SW 1271 (cell line): ENCODE measurements at regions not wholly inside any gene's neighbourhood (a gene's known extent, or its start where the extent isn't known, plus 50 kb on each side); places are given as distances from the start of the nearest gene placed in this dataset.

Source experiments
- DNase-seq, 2 experiments: peaks; one replicate each; lab custom pipeline; 2025; lab: John Stamatoyannopoulos, UW

- DNase-seq: no peak
Observed at GRCh38 chr5:124463851-124464250, 282.6 kb downstream of the ZNF608 start.

DNA sequence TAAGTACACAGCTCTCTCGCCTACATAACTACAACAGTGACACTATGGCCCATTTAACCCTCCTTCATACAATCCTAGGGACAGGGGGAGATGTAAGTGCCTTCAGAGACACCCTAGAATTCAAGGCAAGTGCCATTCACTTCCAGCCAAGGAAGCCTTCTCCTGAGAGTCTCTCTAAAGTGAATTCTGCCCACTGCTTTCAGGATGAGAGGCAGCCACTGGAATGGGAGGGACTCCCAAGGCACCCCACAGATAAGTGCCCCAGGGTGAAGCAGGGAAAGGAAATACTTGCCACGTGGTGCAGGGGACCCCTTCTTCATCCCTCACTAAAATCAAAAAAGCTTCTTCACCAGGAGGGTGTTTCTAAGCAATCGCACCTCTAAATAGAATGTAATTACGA lies 283.7 kb downstream of the ZNF608 start:
- no peak for DNase-seq

DNA sequence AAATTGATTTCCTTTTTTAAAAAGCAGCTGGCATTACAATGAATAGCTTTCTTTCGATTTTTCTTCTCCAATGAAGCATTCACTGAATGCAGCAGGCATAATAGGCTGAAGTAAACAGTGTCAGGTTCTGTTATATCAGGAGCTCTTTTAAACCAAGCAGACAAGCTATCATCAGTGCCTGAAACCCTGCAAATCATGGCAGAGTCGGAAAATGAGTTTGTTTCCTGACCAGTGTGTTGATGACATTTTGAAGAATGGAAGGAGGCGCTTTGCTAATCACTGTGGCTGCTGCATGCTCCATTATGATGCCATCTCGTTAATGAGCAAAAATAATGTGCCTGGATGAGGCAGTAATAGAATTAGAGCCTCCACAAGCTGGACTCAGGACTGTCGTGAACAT lies 284.5 kb downstream of the ZNF608 start:
- no peak for DNase-seq

GRCh38 chr5:124461157-124461556 lies 285.3 kb downstream of the ZNF608 start:
- DNase-seq: no peak

DNA sequence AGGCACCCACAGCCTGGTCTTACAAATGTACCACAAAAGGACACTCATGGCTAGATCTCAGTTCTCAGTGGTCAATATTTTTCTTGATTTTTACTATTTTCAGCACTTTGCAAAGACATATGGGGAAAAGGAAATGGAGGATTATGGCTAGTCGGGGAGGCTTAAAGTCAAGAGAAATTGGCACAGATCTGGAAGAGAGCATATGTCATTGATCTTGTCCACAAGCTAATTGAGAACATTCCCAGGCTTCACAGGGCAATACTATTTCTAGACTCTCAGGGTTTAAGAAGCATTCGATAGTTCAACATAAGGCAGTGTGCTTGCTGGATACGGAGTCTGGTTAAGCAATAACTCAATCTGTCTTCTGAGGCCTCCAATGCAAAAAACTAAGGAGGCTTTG lies 285.8 kb downstream of the ZNF608 start:
- no peak for DNase-seq

- no peak for DNase-seq
Observed at GRCh38 chr5:124459984-124460383, 286.5 kb downstream of the ZNF608 start.

- DNase-seq: no peak
Observed at GRCh38 chr5:124457901-124458300, 288.5 kb downstream of the ZNF608 start.

GRCh38 chr5:124457101-124457500 lies 289.3 kb downstream of the ZNF608 start:
- DNase-seq: no peak

GRCh38 chr5:124456249-124456648 lies 290.2 kb downstream of the ZNF608 start:
- DNase-seq: no peak

GRCh38 chr5:124454081-124454480 lies 292.4 kb downstream of the ZNF608 start:
- DNase-seq: no peak

GRCh38 chr5:124453221-124454051 lies 293.0 kb downstream of the ZNF608 start:
- no peak for DNase-seq

GRCh38 chr5:124452412-124452811 lies 294.0 kb downstream of the ZNF608 start:
- no peak for DNase-seq

DNA sequence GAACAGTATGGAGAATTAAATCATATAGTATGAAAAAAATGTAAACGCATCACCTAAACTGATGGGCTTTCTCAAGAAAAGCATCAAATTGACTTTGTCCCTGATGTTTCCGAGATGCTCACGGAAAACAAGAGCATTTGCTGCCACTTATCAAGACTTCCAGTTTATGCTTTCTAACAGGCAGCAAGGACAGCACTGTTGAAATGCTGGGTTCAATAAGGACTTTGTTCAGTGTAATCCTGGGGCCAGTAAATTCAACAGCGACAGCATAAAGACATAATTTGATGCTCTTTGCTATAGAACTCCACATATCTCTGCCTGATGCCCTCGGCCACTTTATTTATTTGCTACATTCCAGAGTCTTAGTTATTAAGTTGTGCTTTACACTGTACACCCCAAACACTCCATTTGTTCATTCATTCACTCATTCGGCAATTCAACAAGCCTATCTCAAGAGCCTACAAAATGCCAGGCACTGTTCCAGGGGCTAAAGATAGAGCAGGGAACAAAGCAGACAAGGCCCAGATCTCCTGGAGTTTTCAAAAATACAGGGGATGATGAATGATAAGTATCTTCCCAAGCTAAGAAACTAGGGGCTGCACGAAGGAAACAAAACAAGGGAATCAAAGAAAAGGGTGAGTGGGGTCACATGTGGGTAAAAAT lies 294.6 kb downstream of the ZNF608 start:
- no peak for DNase-seq

GRCh38 chr5:124446120-124446519 lies 300.3 kb downstream of the ZNF608 start:
- DNase-seq: no peak

DNA sequence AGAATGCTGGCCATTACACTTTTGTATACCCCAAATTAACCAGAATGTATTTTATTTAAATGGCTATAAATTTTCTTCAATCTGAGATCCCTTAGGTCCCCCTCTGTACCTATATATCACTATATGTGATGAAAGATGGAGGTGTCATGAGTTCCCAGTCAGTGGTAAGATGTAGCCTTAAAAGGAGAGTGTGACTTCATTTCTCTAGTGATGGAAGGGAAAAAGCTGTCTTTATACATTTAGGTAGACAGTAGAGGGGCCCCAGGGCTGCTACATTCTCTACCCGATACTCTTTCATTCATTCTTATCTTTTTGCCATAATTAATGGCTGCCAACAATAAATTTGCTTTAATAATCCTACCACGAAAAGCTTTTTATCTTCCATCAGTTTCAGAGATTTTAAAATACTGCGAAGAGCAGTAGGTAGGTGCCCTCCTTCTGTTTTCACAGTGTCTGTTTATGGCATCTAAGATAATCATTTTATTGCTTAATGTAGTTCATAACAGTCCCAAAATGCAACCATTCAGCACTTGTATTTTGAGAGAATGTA lies 301.3 kb downstream of the ZNF608 start:
- DNase-seq: no peak

DNA sequence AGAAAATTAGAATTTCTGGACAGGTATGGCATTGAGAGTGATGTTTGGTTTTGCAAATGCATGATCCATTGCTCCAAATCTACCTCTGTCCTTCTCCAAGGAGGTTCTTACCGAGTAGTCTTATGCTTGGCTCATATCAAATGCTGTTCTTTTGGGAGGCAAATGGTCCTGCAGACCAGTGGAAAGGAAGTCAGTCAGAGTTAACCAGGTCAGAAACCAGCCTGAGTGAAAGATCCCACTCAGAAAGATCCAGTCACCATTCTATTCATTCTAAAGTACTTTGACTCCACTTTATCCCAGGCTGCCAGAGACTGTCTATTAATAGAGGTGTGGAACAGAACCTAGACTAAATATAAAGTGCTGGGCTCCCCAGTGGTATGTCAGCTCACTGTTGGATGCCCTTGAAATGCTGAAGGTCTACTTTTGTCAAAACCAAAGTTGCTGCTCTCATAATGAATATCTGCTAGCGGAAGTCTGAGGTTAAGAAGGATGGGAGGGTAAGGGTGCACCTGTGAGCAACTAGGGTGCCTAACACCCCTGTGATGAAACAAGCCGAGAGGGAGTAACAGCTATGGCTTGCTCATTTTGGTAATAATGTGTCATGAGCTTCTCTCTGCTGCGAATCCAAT lies 302.2 kb downstream of the ZNF608 start:
- no peak for DNase-seq

- DNase-seq: no peak
Observed at GRCh38 chr5:124440471-124440870, 306.0 kb downstream of the ZNF608 start.

DNA sequence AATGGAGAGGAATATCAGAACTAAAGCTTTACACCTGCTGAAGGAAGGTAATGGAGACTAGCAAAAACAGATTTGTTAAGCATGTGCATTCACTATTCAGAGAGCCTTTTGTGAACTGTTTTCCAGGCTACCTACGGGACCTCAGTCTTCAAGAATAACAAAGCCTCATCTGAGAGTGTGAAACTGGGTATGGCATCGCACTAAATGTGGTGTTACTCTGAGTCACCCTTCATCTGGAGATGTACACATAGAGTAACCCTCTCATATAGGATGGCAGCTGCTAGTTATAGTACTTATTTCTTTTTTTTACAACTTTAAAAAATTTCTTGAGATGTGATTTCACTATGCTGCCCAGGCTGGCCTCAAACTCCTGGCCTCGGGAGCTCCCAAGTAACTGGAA lies 306.8 kb downstream of the ZNF608 start:
- no peak for DNase-seq

GRCh38 chr5:124438903-124439281 lies 307.5 kb downstream of the ZNF608 start:
- DNase-seq: no peak

- DNase-seq: no peak
Observed at GRCh38 chr5:124438026-124438902, 308.2 kb downstream of the ZNF608 start.

GRCh38 chr5:124436294-124436693 lies 310.1 kb downstream of the ZNF608 start:
- no peak for DNase-seq

DNA sequence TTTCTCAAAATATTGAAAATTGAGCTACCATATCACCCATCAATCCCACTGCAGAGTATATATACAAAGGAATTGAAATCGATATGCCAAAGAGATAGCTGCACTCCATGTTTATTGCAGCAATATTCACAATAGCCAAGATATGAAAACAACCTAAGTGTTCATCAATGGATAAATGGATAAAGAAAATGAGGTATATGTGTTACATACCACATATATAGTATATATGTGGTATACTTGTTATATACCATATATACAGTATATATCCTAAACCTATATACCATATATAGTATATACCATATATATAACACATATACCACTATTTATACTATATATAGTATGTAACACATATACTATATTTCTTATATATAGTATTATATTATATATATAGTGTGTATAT lies 313.3 kb downstream of the ZNF608 start:
- no peak for DNase-seq
